GM19372 (cell line): ENCODE measurements at regions not wholly inside any gene's neighbourhood (a gene's known extent, or its start where the extent isn't known, plus 50 kb on each side); places are given as distances from the start of the nearest gene placed in this dataset.
"Not testable (repeated sequence)": the region's sequence is repeated elsewhere in the genome, so short reads cannot be mapped to it uniquely, and the experiment has no call there.

Experiments used
- ATAC-seq: cut with Tn5 transposase; IDR thresholded peaks from one replicate; pipeline ENCODE4 v1.9.1; 2021; ENCODE audit warnings: mild to moderate bottlenecking, low read depth, moderate library complexity; ENCODE audit not compliant: unreplicated experiment

GRCh38 chr4:100679926-100680325, 162.1 kb upstream of the EMCN start:
- no peak for ATAC-seq

GRCh38 chr4:100674976-100675375, 157.2 kb upstream of the EMCN start:
- no peak for ATAC-seq

- no peak for ATAC-seq
Measured at GRCh38 chr4:100657187-100657586, 139.4 kb upstream of the EMCN start.

DNA sequence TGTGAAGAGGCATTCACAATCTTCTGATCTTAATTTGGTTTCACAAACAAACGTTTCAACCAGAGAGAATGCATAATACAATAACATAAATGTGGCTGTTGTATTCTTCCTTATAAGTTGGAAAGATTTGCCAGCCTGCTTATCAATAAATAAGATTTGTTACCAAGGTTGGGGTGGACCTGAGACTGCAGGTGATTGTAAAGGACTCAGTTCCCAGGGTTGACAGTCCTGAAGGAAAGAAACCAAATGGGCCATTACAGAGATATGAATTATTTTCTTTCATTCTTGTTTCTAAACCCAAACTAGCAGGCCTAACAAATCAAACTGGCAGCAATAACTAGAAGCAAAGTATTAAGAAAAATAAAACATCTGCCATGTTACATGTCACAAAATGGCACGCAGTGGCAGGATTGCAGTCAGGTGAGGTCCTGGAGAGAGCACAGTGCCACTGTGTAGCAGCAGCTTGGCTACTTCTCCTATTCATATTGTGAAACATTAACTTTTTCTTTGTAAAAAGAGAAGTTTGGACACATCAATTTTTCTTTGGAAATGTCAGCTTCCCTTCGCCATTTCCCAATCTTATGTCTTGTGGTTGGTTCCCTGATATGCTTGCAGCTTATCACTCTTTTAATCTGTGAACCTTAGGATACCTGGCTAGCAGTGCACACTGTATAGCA, 133.8 kb upstream of the EMCN start:
- ATAC-seq = no peak

- ATAC-seq = no peak
Measured at GRCh38 chr4:100649417-100649816, 131.6 kb upstream of the EMCN start.

DNA sequence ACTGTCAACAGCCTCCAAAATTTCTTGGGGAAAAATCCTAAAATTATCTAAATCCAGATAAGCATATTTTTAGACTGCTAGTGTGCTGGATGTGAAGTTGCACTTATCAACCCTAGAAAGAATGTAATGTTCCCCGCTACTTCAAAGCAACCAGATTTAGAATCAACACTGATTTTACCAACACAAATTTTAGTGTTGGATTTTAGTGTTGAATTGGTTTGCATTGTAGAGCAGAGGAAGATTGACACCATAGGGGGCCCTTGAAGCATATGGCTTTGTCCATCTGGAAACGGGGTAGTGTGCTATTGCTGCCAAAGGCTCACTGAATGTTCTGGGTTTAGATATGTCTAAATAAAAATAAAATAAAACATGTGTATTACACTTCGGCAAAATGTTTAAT, 126.3 kb upstream of the EMCN start:
- no peak for ATAC-seq

- no peak for ATAC-seq
Measured at GRCh38 chr4:100641336-100641735, 123.5 kb upstream of the EMCN start.

- no peak for ATAC-seq
Measured at GRCh38 chr4:100635899-100636298, 118.1 kb upstream of the EMCN start.

DNA sequence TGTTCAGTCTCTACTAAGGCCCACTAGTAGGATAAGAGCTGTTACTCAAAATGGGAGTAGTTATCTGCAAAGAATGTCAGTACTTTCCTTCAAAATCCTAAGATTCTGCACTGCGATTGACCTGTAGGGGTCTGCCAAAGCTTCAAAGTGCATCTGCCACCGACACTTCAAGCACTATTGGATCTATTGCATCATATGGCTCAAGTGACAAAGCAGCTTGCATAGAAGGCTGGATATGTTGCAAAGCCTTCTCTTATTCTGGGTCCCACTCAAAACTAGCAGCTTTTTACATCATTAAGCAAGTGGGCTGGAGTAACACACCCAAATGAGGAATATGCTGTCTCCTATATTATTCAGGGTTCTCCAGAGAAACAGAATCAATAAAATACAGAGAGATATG, 115.4 kb upstream of the EMCN start:
- ATAC-seq = no peak

GRCh38 chr4:100632163-100632562, 114.3 kb upstream of the EMCN start:
- no peak for ATAC-seq

GRCh38 chr4:100631281-100631968, 113.6 kb upstream of the EMCN start:
- no peak for ATAC-seq

DNA sequence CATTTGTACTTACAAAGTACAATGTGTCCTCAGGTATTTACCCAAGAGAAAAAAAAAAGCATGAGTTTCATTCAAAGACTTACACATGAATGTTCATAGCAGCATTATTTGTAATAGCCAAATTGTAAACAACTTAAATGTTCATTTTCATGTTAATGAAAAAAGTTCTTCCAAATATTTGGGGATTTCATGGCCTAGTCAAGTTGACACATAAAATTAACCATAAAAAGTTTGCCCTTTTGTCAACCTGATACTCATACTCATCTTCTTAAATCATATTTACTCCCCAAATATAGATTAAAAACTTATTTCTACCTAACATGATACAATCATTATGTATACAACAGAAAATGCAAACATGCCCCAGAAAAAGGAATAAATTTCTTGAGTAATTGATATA, 112.5 kb upstream of the EMCN start:
- ATAC-seq = no peak

GRCh38 chr4:100609810-100610209, 92.0 kb upstream of the EMCN start:
- ATAC-seq = no peak

GRCh38 chr4:100608651-100609050, 90.8 kb upstream of the EMCN start:
- not testable (repeated sequence) for ATAC-seq

- ATAC-seq = no peak
Measured at GRCh38 chr4:100605144-100605543, 87.3 kb upstream of the EMCN start.

GRCh38 chr4:100593935-100594334, 76.1 kb upstream of the EMCN start:
- ATAC-seq = no peak

DNA sequence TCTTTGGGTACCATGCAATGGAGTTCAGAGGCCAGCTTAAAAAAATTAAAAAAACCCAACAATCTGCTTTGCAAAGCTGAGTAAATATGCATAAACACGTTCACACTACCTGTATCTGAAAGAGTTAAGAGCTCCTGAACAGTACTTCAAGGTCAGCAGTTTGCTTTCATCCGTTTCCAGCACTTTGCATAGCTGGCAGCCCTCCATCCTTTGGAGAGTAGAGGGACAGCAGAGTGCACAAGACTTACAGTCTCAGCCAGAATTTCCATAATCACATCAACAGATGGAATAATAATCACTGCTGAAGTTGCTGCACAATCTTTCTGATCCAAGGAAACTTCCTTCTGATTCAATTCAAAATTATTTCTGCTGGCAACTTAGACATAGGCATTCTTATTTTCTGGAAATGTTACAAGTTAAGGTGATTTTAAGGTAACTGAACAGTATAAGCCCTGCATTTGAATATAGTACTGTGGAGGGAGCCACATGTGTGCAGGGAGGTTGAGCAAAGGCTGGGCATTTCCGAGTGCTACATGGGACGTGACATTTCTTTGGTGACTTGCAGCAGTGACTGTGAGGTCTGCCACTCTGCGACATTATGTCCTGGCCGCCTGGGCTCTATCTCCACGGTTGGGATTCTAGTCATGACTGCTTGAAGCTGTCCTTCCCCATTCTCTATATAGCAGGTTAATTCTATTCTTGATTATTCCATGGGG, 73.5 kb upstream of the EMCN start:
- ATAC-seq = no peak

- ATAC-seq = no peak
Measured at GRCh38 chr4:100590325-100590724, 72.5 kb upstream of the EMCN start.

DNA sequence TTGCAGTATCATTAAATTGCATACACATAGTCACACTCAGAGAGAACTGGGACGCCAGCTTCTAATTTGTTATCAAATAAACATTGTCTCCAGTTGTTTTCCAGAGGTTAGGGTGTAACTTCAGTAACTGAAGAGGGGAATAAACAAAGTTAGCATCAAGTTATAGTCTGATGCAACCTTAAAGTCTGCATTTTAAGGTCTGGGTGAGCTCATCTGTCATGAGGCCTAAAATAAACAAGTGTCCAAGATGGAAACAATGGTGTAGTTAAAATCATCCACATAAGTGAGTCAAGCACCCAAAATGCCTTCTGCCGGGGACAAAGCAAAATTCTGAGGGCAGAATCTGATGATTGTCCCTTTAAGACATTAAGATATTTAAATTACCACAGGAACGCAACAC, 70.3 kb upstream of the EMCN start:
- ATAC-seq = no peak

GRCh38 chr4:100582146-100582545, 64.3 kb upstream of the EMCN start:
- no peak for ATAC-seq

DNA sequence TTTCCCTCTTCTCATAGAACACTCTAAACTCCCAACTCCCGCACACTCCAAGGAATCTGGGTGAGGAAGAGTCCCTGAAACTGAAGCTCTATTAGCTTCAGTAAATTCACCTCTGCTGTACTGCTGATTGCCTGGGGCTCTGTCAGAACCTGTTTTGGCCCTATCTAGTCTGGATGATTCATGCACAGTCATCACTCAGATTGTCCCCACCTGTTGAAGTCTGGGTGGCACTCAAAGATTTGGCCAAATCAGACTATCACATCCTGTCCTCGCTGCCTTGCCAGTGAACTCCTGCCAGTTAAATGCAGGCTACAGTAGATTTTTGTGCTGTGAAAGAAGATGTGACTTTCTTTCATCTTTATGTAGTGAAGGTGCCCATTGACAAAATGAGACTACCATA, 63.5 kb upstream of the EMCN start:
- no peak for ATAC-seq

DNA sequence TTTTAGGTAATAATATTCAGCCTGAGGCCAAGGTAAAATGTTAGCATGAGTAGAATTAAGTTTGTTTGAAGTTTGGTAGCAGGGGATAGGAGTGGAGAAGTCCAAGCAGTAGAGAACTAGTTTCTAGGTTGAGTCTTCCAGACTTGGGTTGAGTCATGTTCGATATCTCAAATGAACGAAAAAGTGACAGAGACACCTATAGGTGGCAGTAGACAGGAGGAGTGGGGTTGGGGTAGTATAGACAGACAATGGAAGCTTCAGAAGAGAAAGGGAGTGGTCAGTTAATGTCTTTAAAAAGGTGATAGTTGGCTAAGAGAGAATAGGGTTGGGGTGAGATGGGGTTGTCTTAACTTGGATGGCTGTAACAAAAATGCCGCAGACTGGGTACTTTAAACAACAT, 58.7 kb upstream of the EMCN start:
- no peak for ATAC-seq
